HG03432 (cell line): ENCODE measurements at regions not wholly inside any gene's neighbourhood (a gene's known extent, or its start where the extent isn't known, plus 50 kb on each side); places are given as distances from the start of the nearest gene placed in this dataset.

ENCODE experiments used
- ATAC-seq: cut with Tn5 transposase; IDR thresholded peaks from one replicate; pipeline ENCODE4 v1.9.1; 2021; ENCODE audit warnings: mild to moderate bottlenecking, moderate library complexity; ENCODE audit not compliant: unreplicated experiment

DNA sequence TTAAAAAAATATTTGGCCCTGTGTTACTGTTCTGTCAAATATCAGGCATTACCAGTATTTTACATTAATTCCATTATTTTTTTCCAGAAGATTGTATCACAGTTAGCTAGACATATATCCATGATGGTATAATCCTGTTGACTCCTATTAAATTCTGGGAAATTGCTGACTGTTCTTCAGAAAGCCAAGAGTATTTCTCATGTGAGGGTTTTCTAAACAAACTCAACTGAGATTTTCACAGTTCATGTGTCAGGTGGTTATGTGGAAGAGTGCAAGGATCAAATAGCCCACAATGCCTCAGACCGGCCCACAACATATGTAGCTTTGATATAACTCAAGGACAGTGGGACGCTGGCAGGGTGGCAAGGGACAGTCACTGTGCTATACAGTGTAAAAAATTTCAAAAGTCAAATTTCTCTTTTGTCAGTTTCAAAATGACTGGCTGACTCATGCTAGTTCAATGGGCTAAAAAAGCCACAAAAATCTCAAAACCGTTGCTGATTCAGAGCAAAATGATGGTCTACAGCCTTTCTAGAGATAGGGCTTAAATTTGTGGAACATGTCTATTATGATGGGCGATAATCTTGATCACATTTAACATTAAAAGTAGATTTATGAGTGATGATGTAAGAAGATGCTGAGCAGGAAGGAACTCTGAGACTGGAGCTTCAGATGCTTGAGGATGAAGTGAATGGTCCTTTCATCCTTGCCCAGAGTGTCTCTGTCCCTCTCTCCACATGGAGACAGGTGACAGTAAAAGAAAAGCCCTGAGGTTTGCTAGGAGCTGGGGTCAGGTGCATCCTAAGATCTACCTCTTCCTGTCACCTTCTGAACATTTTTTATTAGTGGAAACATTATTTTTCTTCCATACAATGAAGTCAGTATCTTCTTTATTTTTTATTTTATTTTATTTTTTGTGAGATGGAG is 175.8 kb upstream of the PIEZO2 start:
- ATAC-seq: peak; percentile 90

DNA sequence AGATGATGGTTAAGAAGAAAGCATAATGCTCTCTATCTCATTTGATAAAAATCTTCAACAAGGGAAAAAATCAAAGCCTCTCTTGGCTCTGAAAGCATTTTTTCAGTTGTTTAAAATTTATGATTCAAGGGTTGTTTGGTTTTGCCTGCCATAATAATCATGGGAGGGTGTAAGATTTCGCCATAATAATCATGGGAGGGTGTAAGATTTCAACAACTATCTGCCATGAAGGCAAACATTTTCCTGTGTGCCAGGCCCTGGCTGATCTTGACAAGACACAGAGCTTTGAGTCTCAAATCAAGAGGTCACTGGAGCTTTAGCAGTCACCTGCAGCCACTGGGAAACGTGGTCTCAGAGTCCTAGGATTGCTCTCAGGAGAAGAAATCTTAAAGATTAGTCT is 175.1 kb upstream of the PIEZO2 start:
- no peak for ATAC-seq

DNA sequence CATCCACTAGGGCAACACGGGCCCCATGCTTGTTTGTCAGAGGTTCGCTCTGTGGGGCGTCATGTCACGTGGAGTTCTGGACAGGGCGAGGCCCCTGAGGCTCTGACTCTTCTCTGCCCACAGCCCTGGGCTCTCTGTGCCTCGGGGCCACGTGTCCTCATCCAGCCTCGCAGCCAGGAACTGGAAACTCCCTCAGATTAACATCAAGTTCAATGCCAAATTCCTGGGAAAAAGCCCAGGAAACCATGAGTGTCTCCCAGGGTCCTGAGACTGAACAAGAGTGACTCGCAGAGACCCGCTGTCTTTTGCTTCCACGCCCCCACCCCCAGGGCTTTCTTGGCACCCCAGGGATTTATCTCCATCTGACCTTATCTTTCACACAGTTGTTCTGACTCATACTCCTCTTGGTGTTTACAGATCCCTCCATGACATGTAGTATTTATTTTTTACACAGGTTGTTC is 174.0 kb upstream of the PIEZO2 start:
- no peak for ATAC-seq

DNA sequence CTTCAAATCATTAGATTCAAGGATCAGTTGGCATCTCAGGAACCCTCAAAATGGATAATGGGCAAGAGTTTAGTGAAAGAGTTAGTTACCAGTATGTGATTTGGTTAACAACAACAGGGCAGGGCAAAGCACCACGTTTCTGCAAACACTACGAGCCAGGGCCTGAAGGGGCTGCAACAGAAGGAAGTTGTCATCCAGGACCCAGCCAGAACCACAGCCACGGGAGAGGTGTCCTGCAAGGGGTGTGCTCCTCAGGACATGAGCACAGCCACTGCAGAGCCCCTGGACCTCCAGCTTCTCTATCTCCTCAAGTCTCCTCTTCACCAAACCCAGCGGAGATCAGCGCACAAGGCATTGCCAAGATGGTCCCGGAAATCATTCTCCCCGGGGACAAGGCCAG is 173.3 kb upstream of the PIEZO2 start:
- ATAC-seq: no peak

DNA sequence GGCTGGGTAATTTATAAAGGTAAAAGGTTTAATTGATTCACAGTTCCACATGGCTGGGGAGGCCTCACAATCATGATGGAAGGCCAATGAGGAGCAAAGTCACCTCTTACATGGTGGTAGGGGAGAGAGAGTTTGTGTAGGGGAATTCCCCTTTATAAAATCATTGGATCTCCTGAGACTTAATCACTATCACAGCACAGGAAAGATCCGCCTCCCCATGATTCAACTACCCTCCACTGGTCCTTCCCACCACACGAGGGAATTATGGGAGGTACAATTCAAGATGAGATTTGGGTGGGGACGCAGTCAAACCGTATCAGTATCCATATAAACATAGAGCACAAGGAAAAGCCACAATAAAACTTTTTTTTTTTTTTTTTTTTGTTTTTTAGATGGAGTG is 172.6 kb upstream of the PIEZO2 start:
- ATAC-seq: no peak

DNA sequence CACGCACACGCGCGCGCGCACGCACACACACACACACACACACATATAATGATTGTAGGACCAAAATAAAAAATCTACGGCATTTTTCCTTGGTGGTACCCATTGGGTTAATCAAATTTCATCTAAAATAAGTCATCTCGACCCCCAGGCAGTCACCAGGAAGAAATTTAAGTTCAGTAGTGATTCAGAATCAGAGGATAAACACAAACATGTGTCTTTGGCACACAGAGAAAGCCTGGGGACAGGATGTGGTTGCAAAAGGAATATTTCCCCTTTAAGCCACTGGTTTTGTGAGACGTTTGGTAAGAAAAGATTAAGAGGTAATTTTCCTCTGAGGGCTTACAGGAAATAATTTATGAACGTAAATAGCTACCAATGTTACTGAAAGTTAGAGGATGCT is 171.6 kb upstream of the PIEZO2 start:
- no peak for ATAC-seq

DNA sequence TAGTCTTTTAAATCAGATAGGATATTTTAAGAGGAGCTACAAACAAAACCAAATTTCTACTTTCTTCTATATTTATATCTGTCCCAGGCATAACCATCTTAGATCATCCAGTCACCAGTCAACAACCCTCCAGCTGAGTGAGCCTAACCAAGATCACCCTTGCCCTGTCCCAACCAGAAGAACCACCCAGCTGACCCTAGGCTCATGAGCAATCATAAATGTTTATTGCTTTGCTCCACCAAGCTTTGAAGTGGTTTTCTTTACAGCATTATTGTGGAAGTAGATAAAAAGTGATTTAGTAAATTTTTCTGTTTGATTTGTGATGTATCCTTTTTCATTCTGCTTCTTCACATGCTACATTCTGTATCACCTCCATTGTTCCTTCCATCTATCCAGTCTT is 167.2 kb upstream of the PIEZO2 start:
- no peak for ATAC-seq

DNA sequence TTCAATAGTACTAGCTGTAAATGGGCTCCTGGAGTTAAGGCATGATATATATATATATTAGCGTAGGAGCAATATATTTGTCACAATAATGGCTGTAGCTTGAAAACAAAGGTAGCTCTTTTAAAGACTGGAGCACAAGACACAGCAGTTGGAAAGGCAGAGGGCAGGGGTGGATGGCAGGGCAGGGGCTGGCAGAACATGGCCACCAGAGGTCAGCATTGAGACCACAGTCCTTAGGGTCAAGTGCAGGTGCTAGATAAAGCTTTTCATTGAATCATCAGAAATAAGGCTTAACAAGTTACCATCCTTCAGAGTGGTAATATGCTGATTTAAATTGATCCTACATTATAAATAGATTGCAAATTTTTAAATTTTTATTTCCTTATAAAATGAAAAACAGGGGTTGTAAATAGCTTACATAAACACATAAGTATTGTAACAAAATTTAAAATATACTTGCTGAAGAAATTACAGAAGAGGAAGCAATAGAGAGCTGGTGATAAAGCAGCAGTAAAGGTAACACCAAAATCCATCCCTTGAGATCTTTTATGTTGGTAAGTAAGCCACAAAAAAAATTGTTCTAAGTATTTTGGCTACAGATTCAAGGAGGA is 161.2 kb upstream of the PIEZO2 start:
- no peak for ATAC-seq

DNA sequence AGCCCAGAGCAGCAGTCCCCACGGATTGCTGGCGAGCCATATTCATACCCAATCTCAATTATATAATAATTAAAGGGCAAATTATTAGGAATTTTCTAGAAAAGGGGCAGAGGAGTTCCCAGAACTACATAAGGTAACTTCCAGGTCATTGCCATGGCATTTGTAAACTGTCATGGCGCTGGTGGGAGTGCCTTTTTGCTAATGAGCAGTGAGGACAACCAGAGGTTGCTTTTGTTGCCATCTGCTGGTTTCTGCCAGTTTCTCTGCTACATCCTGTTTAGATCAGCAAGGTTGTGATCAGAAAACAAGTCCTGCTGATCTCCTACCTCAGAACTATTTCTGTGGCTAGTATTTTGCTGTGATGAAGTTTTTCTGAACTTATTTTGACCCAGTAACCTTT is 159.8 kb upstream of the PIEZO2 start:
- no peak for ATAC-seq

DNA sequence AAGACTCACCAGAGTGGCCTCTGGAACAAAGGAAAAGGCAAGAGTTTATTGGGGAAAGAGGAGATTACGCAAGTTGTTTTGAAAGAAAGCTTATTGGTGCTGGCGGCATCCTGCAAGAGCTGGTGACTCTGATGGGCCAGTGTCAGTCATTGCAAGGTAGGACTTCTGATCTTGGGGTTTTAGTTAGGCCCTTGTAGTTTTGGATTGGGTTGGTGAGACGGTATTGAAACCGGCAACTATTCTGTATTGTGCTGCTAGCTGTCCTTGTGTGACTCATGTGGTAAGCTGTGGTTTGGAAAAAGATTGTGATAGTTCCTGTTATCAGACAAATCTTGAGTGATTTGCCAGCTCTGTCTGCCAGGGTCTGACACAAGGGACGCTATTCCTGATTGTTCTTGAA is 159.1 kb upstream of the PIEZO2 start:
- ATAC-seq: no peak

DNA sequence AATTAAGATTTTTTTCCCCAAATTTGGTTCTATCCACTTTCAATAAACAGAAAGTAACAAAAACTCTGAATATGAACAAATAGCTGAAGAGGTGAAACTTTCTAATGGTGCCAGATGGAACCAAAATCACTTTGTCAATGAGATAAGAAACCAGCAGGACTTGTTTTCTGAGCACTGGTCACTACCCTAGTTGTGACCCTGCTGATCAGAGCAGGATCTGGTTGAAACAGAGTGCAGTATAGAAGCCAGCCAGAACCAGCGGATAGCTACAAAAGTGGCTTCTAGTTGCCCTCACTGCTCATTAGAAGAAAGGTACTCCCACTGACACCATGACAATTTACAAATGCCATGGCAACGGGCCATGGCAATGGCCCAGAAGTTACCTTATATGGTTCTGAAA is 158.3 kb upstream of the PIEZO2 start:
- no peak for ATAC-seq

DNA sequence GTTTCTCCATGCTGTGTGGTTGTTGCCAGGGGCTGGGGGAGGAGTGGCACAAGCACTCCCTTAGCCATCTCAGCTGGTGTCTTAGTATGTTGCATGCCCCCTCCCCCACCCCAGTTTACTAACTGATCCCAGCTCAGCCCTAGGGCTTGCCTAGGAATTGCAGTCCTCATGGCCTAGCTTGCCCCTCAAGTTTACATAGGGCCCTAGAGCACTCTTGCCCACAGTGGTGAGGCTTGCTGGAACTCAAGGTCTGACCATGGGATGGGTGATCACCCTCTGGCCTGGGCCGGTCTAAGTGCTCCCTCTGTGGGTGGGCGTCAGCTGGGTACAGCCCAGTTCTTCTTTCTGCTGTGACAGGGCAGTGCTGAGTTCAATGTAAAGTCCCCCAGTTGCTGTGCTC is 156.1 kb upstream of the PIEZO2 start:
- no peak for ATAC-seq

DNA sequence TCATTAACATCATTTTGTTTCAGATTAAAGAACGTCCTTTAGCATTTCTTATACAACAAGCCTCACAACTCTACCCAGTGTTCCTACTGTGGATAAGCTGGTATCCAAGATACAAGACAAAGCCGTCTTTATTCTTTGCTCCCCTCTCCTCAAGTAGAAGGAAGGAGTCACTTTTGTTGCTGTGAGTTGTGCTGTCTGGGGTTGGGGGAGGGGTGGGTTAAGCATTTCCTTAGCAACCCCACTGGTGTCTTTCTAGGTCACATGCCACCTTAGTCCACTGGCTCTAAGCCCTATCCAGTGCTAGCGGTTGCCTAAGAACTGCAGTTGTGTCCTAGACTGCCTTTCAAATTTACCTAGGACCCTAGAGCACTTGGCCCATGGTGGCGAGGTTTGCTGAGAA is 155.6 kb upstream of the PIEZO2 start:
- no peak for ATAC-seq

DNA sequence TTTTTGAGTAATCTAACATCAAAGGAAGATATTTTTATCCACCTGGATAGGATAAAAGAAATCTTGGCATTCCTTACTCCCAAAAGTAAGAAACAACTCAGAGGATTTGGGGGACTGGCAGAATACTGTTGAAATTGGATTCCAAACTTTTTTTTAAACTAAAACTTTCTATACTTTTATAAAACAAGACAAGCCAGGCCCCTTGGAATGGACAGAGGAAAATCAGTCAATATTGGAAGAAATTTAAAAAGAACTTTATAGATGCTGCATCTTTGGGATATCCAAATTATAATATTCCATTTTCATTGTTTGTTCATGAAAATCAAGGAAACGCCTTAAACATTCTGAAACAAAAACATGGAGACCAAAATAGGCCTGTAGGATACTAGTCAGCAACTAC is 147.6 kb upstream of the PIEZO2 start:
- ATAC-seq: no peak

DNA sequence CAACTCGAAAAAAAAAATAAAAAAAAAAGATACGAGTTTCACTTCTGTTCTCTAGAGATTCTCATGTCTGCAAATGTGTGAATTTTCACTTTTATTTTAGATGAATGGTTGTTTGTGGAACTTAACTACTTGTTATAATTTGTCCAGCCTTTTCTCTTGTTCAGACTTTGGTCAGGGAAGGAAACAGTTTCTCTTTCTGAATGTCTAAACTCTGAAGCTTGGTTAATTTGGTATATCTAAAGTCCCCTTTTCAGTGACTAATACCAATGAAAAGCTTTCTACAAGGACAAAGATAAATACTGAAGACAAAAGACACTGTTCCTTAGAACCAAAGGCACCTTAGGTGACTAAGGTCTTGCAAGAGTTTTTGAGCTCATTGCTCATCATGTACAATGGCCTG is 144.4 kb upstream of the PIEZO2 start:
- peak; percentile 75 for ATAC-seq

DNA sequence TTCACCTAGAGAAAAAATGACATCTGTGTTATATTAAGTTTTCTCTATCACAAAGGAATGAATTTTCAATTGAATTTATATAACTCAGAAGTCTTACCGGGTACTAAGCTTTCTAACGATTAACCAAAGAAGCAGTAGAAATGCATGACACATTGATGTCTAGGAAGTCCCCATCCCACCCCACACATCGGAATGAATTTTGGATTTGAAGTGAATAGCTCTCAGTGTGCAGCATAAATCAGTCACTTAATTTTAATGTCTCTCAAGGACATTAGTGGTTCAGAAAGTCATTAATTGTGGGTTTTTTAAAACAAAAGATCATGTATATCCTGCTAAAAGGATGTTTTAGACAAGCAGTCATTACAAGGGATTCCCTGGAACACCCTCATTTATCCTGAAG is 141.4 kb upstream of the PIEZO2 start:
- ATAC-seq: no peak

DNA sequence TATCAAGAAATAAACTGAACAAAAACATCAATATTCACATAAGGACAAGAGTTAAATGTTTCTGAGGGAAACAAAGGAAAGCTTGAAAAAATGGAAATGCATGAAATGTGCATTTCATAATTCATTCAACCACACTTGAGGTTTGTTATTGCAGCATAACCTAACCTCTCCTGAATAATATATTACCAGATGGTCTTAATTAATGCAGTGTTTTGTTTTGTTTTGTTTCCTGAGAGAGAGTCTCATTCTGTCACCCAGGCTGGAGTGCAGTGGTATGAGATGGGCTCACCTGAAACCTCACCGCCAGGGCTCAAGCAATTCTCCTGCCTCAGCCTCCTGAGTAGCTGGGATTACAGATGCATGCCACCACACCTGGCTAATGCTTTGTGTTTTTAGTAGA is 139.9 kb upstream of the PIEZO2 start:
- no peak for ATAC-seq

DNA sequence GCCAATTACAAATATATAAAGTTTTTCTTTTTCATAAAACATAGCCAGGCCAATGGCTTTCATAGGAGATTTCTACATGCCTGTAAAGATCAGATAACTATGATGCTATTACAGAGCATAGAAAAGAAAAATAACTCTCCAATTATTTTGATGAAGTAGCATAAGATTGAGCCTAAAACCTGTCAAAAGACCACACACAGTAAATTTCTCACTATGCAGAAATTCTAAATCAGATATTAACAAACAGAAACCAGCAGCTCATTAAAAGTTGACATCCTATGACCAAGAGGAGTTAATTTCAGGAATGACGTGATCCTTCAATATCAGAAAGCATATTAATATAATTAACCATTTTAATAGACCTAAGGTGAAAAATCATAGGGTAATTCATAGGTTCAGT is 139.0 kb upstream of the PIEZO2 start:
- no peak for ATAC-seq

DNA sequence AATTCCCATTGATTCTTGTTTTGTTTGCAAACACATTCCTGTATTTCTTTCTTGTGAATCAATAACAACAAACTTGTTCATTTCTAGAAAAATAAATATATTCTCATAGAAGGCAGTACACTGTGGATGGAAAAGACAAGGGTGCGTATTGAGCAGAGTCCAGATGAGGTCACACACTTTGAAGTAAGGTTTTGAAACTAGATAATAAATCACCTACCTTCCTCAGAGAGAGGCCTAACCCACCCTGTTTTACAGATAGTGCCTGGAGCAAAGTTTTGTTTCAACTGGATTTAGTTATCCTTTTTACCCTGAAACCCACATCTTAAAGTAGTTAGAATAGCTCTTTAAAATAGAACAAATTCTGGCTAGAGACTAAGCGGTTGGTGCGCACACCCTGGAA is 137.1 kb upstream of the PIEZO2 start:
- ATAC-seq: no peak

DNA sequence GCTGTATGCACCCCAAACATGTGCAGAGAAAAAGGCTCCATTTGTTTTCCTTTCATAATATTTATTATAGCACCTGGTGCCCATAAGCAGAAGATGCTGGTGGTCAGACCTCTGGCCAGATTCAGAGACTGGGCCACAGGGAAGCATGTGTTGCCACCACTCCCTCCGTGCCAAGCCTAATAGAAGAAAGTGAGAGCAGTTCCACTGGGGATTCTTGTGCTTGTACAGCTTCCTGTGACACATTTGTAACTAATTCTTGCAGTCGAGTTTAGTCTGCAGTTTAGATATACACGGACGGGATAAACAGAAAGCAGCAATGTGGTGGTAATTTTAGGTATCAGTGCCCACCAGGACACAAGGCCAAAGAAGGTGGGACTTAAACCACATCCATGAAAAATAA is 135.4 kb upstream of the PIEZO2 start:
- ATAC-seq: no peak

DNA sequence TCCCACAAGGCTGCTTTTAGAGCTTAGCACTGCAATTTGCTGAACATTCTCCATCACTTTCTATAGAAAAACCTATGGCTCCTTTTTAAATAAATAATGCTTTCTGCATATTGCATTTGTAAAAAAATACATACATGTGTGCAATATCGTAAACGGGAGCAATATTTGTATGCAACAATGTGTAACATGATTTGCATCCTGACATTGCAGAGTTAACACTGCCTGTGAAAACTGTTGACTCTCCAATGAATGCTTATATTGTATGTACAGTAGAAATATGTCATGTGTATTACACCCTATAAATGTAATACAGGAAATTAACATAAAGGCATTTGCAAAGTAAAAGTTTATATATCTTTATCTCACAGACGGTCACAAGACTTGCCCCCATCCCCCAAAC is 135.0 kb upstream of the PIEZO2 start:
- ATAC-seq: no peak

DNA sequence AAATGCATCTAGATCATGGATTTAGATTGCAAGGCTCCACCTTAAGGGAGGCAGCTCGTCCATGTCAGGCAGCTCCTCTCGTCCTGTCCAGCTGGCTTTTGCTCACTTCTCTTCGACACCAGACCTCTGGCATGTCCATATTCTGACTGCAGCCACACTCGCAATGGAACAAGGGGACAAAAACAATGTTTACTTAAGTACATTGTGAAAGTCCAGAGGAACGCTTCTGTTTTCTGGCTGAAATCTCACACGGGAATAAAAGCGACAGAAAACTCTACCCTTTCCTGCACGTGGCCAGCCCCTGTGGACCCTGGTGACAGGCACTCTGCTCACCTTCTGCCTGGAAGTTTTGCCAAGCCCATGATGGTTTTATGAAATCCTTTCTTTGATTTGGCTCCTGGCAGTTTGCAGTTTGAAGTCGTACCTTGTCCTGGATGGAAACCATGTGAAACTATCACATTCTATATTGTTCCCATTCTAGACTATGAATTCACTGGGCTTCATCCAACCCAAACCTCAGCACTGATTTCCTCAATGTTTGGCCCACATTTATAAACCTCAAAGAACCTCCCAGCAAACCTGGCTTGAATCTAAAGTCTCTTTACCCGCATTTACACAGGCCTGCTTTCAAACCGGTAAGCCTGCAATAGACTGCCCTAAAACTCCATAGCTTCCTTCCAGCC is 134.3 kb upstream of the PIEZO2 start:
- ATAC-seq: no peak
